GM19463 (cell line): ENCODE measurements at regions not wholly inside any gene's neighbourhood (a gene's known extent, or its start where the extent isn't known, plus 50 kb on each side); places are given as distances from the start of the nearest gene placed in this dataset.

Source experiments
- ATAC-seq: cut with Tn5 transposase; IDR thresholded peaks from one replicate; pipeline ENCODE4 v1.9.1; 2021; ENCODE audit warnings: mild to moderate bottlenecking, moderate library complexity; ENCODE audit not compliant: unreplicated experiment

DNA sequence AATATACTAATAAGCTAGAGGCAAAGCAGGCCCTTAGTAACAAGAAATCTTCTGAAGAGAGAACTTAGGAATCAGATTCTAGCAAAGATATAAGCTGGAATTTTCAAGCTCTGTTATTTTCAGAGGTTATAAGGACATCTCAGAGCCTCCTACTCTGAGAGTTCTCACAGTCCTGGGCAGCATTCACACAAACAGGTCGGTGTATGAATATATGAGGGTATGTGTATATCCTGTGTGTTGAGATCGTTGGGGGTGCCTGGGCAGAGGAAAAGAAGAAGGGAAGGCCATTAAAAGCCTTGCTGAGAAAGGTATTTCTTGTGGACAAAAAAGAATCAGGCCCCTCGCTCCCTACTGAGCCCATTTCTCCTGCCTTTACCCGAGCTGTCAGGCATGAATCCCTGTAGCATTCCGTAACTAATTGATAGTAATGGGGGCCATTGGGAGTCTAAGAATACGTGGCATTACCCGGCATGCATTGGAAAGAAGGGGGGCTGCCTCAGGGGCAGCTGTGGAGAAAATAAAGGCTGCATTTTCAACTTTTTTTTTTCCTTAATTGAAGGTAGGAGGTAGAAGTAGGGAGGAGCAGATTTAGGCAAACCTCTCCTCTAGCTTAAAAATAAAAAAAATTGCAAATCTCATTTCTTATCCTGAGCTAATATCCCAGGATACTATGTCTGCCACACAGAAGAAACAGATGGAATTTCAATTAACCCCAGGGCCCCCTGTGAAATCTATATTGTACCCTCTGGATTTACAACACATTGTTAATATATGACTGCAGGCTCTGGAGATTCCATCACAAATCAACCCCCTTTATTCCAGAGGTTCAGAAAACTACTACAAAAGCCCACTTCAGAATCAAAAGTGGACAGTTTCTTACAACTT is 103.8 kb downstream of the GTPBP8 start:
- no peak for ATAC-seq

DNA sequence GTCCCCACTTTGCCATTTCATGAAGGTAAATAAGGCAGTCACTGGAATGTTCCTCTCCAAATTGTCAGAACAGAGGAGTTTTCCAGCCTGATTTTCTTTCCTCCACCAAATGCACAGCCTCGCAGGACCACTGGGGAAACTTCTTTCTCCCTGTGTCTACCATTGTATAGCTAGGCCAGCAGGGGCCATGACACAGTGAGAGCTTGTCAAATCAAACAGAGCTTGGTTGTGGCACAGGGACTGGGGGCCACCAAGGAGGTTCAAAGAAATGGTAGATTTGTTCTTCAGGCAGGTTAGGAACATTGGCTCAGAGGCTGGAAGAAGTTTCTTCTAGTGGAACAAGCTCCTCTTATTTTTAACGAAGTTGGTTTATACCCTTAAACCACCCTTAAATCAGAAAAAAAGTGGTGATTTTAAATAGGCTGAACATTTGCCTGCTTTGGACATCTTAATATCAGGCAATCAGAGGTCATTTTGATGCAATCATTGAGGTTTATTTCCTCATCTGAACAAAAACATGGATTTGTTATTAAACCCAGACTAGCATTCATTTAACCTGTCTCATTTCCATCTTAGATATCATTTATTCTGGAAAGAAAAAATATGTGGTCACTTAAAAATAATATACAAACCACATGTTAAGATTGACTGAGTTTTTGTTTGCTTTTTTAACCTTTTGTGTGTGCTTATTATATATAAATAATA is 105.6 kb downstream of the GTPBP8 start:
- no peak for ATAC-seq

GRCh38 chr3:113097960-113098447 is 107.2 kb downstream of the GTPBP8 start:
- ATAC-seq: no peak

GRCh38 chr3:113100063-113100462 is 109.3 kb downstream of the GTPBP8 start:
- ATAC-seq: no peak

DNA sequence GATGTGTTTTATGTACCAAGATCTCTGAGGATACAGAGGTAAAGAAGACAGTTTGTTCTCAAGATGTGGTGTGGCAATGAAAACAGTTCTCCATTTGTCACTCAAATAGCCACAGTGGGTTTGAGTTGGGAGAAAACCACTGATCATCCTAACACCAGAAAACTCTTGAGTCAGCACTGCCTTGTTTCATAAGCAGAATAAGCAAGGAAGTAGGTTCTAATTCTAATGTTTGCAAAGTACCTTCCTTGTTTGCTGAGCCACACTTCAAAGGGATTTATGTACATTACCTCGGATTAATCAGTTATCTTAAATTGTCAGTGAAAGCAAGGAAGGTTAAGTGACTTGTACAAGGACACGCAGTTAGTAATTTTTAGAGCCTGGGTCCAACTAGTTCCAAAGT is 107.8 kb upstream of the BOC start:
- ATAC-seq: no peak

DNA sequence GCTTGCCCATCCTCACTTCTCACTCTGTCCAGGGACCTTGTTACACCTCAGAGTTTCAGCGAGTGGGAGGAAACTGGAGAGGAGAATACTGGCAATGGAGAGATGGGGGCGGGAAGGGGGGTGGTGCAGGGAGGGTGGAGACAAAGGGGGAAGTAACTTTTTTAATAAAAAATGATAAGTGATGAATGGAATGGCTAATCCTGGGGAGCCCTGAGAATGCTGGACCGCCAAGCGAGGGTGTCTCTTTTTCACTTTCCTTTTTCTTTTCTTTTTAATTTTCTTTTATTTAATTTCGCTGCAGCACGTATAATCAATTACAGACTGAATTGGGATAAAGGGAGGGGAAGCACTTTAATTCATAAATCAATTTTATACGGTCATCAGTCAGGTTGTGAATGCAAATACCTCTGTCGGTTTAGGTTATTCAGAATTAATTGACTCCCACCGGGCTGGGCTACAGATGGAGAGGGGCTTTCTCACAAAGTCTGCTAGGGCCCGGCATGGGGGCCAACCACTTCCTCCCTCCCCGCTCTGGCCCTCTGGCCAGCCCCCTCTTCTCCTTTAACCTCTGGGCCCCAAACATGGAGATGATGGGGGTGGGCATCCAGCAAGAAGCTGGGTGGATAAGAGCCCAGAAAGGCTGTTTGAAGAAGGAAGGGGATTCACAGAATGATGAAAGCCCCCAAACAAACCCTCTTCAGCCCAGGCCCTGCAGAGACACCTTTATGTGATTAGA is 106.8 kb upstream of the BOC start:
- ATAC-seq: no peak

GRCh38 chr3:113105093-113105449 is 106.3 kb upstream of the BOC start:
- no peak for ATAC-seq

DNA sequence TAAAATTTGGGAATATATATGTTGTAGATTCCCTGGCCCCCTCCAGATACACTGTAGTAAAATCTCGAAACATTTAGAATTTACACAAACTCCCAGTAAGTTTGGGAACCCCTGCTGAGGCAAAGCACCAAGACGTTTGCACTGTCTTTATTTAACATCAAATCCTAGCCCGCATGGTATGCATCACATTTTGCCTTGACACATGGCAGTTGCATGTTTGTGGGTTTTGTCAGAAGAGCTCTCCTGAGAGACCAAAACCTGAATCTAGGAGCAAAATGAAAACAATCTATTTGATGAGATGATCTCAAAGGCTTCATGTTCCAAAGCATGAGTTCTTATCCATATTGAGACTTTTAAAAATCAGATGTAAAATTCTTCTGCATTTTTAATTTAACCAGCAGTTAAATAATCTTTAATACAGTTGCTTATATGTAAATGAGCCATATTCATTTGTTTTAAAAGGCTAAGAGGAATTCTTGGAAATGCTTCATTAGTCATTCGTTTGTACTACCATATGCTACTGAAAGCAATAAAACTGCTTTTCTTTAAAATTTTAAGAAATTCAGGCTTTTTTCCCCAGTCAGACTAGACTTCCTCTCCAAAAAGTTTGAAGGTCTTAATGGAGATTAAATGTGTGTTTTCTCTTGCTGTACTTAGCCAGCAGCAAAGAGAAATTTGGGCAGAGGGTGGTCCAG is 105.2 kb upstream of the BOC start:
- no peak for ATAC-seq

GRCh38 chr3:113110267-113110666 is 101.1 kb upstream of the BOC start:
- no peak for ATAC-seq

GRCh38 chr3:113111011-113111707 is 100.2 kb upstream of the BOC start:
- no peak for ATAC-seq

DNA sequence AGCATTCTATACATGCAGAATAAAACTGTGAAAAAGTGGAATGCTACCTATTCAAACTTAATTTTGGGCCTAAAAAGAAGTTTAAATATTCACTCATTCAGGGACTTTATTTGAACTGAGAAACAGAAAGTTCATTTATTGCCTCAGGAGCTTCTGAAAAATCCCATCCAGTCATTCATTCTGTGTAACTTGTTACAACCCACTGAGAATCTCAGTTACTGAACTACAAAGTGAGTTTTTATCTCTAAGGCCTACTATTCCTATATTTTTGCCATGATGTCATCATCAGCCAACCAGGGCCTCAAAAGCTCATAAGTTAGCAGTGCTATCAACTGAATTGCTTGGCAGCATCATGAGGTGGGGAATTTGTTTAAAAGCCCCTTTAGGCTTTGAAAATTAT is 98.0 kb upstream of the BOC start:
- ATAC-seq: no peak

- ATAC-seq: no peak
Observed at GRCh38 chr3:113117511-113118234, 93.7 kb upstream of the BOC start.

DNA sequence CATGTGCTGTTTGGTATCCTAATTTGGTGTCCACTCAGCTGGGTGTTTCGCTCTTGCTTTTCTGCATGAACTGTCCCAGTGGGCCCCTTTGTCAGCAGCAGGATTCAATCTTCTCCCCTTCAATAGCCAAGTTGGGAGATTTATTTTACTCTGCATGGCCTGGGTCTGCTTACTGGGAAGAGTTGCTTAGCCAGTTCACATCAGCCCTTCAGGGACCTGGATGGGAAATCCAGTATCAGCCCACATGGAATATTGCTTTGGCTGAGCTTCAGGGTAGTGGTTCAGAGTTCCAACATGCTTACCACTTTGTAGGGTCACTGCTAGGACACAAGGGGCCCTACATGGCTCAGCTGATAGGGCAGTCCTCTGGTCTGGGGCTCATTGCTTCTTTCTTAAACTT is 93.0 kb upstream of the BOC start:
- ATAC-seq: no peak

DNA sequence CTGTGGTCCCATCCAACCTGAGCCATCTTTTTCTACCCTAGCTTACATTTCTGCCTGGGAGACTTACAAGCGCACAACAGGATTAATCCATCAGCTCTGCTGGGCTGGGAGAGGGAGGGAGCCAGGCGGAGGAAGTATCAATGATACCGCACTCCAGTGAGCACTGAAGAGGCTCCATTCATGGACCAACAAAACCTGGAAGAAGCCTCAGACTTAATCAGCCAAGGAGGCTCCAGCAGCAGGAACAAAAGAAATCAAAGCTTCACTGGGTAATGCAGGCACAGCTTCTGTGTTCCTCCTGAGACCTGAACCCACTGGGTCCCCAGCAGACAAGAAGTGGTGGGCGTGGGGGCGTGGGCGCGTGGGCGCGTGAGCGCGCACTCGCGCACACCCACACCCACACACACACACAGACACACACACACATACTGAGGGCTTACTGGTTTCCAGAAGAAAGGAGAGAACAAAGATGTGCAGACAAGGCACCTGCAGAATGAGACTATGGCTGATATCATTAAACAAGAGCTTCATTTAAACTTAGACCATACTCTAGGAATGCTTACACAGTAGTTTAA is 87.0 kb upstream of the BOC start:
- ATAC-seq: no peak

DNA sequence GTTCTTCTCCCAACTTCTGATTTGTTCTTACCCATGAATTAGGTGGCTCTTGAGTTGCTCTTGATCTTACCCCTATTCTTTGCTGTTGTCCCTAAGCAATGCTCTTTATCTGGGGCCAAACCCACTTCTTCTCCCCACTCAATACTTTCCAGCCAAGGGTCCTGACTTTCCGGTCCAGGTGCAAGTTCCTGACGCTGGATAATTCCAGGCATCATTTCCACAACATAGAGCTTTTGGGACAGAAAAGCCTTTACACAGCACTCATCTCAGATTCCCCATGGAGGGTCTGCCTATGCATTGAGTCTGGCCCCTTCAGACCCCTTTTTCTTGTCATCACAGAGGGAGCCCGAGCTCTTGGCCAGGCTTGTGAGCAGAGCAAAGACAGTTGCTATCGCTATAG is 85.4 kb upstream of the BOC start:
- no peak for ATAC-seq

GRCh38 chr3:113128386-113129015 is 82.9 kb upstream of the BOC start:
- ATAC-seq: no peak

GRCh38 chr3:113129168-113129567 is 82.2 kb upstream of the BOC start:
- ATAC-seq: no peak

DNA sequence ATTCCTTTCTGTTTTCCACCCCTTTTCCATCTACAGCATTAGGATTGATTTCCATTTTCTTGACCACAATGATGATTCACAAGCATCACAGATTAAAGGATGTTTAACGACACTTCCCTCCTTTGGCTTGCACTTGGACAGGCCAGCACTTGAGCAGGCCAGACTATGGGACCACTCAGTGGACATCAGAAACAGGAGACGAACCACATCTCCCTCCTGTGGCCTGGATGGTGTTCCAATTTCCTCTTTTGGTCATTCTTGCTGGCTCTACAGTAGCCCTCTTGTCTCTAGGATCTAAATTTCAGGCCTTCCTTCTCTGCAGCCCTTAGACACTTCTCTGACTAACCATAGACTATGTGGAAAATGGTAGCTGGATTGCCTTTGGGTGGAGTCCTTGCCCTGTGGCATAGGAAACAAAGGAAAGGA is 78.8 kb upstream of the BOC start:
- ATAC-seq: no peak

DNA sequence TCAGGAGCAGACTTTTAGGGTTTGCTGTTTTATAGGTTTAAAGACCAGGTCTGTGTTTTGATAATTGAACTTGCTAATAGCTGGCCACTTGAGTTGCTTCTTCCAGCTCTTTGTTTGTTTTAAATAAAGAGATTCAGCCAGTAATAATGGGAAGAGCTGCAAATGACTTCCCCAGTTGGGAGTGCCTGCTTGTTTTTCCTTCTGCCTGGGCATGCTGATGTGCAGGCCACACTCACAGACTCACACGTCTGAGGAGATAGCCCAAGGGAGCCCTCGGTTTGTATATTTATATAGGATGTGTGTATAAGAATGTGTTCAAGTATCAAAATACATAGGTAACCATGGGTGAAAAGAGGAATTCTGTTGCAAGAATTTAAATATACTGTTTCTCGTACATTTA is 78.2 kb upstream of the BOC start:
- ATAC-seq: no peak
